ENCODE measurements at regions not wholly inside any gene's neighbourhood (a gene's known extent, or its start where the extent isn't known, plus 50 kb on each side); places are given as distances from the start of the nearest gene placed in this dataset.

DNA sequence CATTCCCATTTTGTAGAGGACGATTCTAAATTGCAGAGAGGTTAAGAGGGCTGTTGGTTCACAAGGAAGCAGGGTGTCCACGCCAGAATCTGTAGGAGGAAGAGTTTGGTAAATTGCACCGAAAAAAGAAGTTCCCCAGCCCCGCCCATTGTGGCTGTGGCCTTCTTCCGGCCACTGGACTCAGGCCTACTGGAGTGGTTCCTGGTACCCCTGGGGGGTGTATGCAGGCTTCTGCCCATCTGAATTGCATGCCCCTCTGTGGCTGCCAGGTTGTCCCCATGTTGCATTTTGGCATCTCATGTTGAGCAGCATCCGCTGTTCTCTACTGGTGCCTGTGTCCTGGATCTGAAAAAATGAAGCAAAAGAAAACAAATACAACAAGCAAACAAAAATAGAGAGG lies 234.2 kb downstream of the WDR11 start:
- no peak for DNase-seq (ENCODE audit: low spot score)
- TF ChIP-seq, protein P1, sequence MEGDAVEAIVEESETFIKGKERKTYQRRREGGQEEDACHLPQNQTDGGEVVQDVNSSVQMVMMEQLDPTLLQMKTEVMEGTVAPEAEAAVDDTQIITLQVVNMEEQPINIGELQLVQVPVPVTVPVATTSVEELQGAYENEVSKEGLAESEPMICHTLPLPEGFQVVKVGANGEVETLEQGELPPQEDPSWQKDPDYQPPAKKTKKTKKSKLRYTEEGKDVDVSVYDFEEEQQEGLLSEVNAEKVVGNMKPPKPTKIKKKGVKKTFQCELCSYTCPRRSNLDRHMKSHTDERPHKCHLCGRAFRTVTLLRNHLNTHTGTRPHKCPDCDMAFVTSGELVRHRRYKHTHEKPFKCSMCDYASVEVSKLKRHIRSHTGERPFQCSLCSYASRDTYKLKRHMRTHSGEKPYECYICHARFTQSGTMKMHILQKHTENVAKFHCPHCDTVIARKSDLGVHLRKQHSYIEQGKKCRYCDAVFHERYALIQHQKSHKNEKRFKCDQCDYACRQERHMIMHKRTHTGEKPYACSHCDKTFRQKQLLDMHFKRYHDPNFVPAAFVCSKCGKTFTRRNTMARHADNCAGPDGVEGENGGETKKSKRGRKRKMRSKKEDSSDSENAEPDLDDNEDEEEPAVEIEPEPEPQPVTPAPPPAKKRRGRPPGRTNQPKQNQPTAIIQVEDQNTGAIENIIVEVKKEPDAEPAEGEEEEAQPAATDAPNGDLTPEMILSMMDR (IDR thresholded peaks at IDR 0.05) = no peak
- H3K4me3 ChIP-seq = no peak overlapping the region
- no peak overlapping the region for H3K27ac ChIP-seq

DNA sequence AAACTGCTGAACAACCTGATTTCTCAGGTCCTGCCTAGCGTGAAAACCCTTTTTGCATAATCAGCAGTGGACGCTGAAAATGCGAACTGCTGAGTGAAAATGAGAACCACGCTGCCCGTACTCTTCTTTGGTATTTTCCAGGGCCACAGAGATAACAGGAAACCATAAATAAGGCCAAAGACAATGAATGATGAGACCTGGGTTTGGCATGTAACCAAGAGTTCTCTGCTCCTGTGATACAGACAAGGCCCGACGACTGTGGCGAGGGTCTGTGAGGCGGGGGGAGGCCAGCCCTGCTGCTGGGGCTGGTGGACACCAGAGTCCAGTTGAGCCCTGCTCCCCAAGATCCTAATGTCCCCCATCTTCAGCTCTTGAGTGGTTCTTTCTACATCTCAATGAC lies 236.0 kb downstream of the WDR11 start:
- Histone ChIP-seq H3K27ac (no peak overlapping the region), H3K4me3 (no peak overlapping the region)
- TF ChIP-seq, protein P1 (IDR thresholded peaks at IDR 0.05) = no peak
- no peak for DNase-seq (ENCODE audit: low spot score)

DNA sequence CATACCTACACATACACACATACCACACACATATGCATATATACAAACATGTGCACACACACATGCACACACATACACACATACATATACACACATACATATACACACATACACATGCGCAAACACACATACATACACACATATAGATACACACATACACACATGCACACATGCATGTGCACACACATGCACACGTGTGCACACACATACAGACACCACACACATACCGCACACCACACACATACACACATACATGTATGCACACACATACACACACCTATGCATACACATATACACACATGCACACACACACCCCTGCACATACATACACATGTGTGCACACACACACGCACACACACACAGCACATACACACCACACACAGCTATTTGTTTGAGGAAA lies 236.5 kb downstream of the WDR11 start:
- DNase-seq (ENCODE audit: low spot score) = no peak
- H3K27ac ChIP-seq = no peak overlapping the region
- no peak overlapping the region for H3K4me3 ChIP-seq
- TF ChIP-seq, protein P1 (IDR thresholded peaks at IDR 0.05) = no peak

DNA sequence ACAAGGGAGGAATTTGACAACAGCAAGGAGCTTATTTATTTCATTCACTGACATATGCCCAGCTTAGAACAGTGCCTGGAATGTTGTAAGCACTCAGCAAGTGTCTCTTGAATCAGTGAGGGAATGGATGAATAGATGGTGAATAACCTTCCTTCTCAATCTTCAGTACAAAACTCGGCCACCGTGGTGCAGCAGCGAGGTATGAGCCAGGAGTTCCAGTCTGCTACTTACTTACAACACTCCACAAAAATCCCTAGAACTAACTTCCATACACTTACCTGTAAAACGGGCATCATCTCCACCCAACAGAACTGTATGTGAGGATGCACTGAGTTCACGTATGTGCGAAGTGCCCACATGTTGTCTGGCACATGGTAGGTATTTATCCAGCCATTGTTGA lies 237.4 kb downstream of the WDR11 start:
- Histone ChIP-seq H3K4me3 (no peak overlapping the region), H3K27ac (no peak overlapping the region)
- DNase-seq (ENCODE audit: low spot score) = no peak
- TF ChIP-seq, protein P1 (IDR thresholded peaks at IDR 0.05) = no peak

DNA sequence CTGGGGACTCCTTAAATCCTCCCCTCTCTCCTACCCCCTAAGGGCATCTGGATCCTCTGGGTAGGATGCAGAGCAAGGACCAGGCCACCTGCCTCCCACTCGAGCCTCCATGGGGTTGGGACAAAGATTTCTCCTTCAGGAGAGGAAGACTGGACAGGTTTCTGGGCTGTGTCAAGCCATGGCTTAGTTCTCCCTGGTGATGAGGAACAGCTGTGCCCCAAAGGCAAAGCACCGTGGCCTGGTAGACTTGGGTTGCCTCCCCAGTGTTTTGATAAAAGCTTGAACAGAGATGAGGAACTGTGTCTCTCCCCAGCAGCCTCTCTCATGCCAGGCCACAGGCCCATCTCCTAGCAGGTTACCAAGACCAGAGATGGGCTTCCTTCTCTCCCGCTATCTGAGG lies 238.3 kb downstream of the WDR11 start:
- Histone ChIP-seq H3K4me3 (no peak overlapping the region), H3K27ac (no peak overlapping the region)
- DNase-seq (ENCODE audit: low spot score) = no peak
- TF ChIP-seq, protein P1 (IDR thresholded peaks at IDR 0.05) = no peak

DNA sequence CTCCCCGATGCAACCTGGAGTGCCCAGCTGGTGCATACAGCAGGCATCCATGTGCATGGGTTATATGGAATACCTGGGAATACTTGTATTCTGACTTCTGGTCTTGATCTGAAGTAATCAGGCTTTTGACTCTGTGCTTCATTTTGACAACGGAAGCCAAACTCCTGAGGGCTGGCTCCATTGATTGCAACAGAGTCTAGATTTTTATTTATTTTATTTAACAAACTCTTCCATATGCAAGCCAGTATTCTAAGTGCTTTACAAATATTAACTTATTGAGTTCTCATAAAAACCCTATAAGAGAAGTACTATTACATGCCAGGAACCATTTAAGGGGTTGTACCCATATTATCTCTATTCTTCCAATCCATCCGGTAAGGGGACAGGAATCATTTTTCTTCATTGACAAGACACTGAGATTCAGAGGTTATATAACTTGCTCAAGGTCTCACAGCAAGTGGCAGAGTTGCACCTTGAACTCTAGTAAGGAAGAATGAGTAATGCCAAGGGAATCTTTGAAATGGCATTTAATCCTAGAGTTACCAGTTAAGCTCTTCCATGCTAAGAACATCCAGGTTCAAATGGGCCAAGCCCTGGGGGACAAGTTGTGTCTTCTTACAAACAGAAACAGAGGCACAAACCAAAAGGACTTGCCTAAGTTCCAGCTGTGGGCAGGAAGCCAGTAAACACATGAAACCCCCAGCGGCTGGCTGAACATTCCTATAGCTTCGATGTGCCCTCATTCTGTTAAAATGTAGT lies 241.0 kb downstream of the WDR11 start:
- Histone ChIP-seq H3K27ac (no peak overlapping the region), H3K4me3 (no peak overlapping the region)
- TF ChIP-seq, protein P1 (IDR thresholded peaks at IDR 0.05) = no peak
- DNase-seq (ENCODE audit: low spot score) = no peak

DNA sequence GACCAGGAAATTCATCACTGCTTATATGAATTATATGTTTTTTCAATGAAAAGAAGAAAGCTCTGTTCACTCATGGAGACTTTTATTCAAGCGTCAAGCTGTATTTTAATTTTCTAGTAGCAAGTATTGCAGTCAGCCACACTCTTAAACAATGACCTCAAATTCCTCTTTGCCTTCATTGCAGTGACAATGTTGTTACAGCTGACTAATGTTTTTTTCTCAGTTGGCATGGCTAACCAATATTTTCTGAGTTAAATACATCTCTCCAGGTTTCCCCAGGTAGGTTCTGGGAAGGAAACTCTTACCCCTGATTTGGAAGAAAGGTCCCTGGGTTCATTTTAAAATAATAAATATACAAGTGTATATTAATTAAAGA lies 241.5 kb downstream of the WDR11 start:
- no peak overlapping the region for H3K27ac ChIP-seq
- H3K4me3 ChIP-seq = no peak overlapping the region
- TF ChIP-seq, protein P1 (IDR thresholded peaks at IDR 0.05) = no peak
- no peak for DNase-seq (ENCODE audit: low spot score)
